ENCODE measurements at regions not wholly inside any gene's neighbourhood (a gene's known extent, or its start where the extent isn't known, plus 50 kb on each side); places are given as distances from the start of the nearest gene placed in this dataset.
"Not testable (repeated sequence)": the region's sequence is repeated elsewhere in the genome, so short reads cannot be mapped to it uniquely, and the experiment has no call there.

DNA sequence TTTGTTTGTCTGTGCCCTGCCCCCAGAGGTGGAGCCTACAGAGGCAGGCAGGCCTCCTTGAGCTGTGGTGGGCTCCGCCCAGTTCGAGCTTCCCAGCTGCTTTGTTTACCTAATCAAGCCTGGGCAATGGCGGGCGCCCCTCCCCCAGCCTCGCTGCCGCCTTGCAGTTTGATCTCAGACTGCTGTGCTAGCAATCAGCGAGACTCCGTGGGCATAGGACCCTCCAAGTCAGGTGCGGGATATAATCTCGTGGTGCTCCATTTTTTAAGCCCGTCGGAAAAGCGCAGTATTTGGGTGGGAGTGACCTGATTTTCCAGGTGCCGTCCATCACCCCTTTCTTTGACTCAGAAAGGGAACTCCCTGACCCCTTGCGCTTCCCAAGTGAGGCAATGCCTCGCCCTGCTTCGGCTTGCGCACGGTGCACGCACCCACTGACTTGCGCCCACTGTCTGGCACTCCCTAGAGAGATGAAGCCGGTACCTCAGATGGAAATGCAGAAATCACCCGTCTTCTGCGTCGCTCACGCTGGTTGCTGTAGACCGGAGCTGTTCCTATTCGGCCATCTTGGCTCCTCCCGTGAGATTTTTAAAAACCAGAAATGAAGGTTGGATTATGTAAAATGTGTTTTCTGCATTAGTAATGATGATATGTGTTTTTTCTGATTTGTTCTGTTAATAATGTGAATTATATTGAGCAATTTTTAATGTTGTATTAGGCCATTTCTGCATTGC lies 59.7 kb downstream of the CYTL1 start:
- not testable (repeated sequence) for DNase-seq (ENCODE audit: low spot score)
- WGBS, 2 donors (ENCODE audit: extremely low coverage in 2 of 2, insufficient read length in 2 of 2, insufficient replicate concordance in 1 of 2): no CpG with 5 or more reads among the region's 29 CpGs

GRCh38 chr4:4960574-4960973 lies 58.7 kb downstream of the CYTL1 start:
- H2BK120ac ChIP-seq (ENCODE audit: low read depth, low read length): no peak overlapping the region
- no peak overlapping the region for H2AK5ac ChIP-seq (ENCODE audit: low read depth, low read length)
- no peak overlapping the region for H3K18ac ChIP-seq (ENCODE audit: low read length)
- no peak overlapping the region for H3K4ac ChIP-seq (ENCODE audit: low read length)
- no peak overlapping the region for H3K14ac ChIP-seq (ENCODE audit: low read length)
- H3K4me2 ChIP-seq (ENCODE audit: insufficient read depth, low read length, poor library complexity, severe bottlenecking): no peak overlapping the region
- H3K9me3 ChIP-seq (replicated peaks in 1 of 2; ENCODE audit: control insufficient read depth in 2 of 2, insufficient read depth in 1 of 2, low read depth in 1 of 2, low read length in 2 of 2): peaks cover 4 to 5% of the 10 kb centered on the region in 2 donors
- H3K27me3 ChIP-seq (ENCODE audit: control insufficient read depth in 3 of 3, insufficient read depth in 3 of 3, low read depth in 1 of 3, low read length in 3 of 3): no peaks in the 10 kb centered on the region
- no peak overlapping the region for H2BK12ac ChIP-seq (ENCODE audit: low read length)
- no peak overlapping the region for H3K9ac ChIP-seq (ENCODE audit: low read depth, low read length, poor library complexity)
- no peak overlapping the region for H3K27ac ChIP-seq (replicated peaks; ENCODE audit: low read length)
- H4K8ac ChIP-seq (ENCODE audit: low read depth, low read length): no peak overlapping the region
- no peak overlapping the region for H2BK15ac ChIP-seq (ENCODE audit: low read length)
- H3K23ac ChIP-seq (ENCODE audit: low read depth, low read length, poor library complexity): no peak overlapping the region
- no peaks in the 10 kb centered on the region for H3K36me3 ChIP-seq (replicated peaks in 1 of 2; ENCODE audit: control insufficient read depth in 2 of 2, insufficient read depth in 2 of 2, low read length in 2 of 2)
- no peak overlapping the region for H2AFZ ChIP-seq (ENCODE audit: low read length)
- no peak overlapping the region for H3K4me3 ChIP-seq (ENCODE audit: low read length in 2 of 2)
- no CpG with 5 or more reads among the region's 2 CpGs for WGBS, 2 donors (ENCODE audit: extremely low coverage in 2 of 2, insufficient read length in 2 of 2, insufficient replicate concordance in 1 of 2)
- H3K79me1 ChIP-seq (ENCODE audit: low read depth, low read length): no peaks in the 10 kb centered on the region
- DNase-seq (ENCODE audit: low spot score): no peak
- H4K91ac ChIP-seq (ENCODE audit: low read depth, low read length, poor library complexity): no peak overlapping the region
- H2BK5ac ChIP-seq (ENCODE audit: low read length): no peak overlapping the region
- no peaks in the 10 kb centered on the region for H3K4me1 ChIP-seq (ENCODE audit: control insufficient read depth in 2 of 2, insufficient read depth in 1 of 2, low read depth in 1 of 2, low read length in 2 of 2)

More for the DNA sequence above, 59.7 kb downstream of the CYTL1 start:
- H3K79me1 ChIP-seq (ENCODE audit: low read depth, low read length); H3K27ac ChIP-seq (replicated peaks; ENCODE audit: low read length); H3K23ac ChIP-seq (ENCODE audit: low read depth, low read length, poor library complexity); H3K36me3 ChIP-seq (replicated peaks in 1 of 2; ENCODE audit: control insufficient read depth in 2 of 2, insufficient read depth in 2 of 2, low read length in 2 of 2); H3K4me3 ChIP-seq (ENCODE audit: low read length in 2 of 2); H2AK5ac ChIP-seq (ENCODE audit: low read depth, low read length); H3K4me2 ChIP-seq (ENCODE audit: insufficient read depth, low read length, poor library complexity, severe bottlenecking); H3K9ac ChIP-seq (ENCODE audit: low read depth, low read length, poor library complexity); H2BK15ac ChIP-seq (ENCODE audit: low read length); H2AFZ ChIP-seq (ENCODE audit: low read length); H3K14ac ChIP-seq (ENCODE audit: low read length); H3K4me1 ChIP-seq (ENCODE audit: control insufficient read depth in 2 of 2, insufficient read depth in 1 of 2, low read depth in 1 of 2, low read length in 2 of 2); H3K9me3 ChIP-seq (replicated peaks in 1 of 2; ENCODE audit: control insufficient read depth in 2 of 2, insufficient read depth in 1 of 2, low read depth in 1 of 2, low read length in 2 of 2); H4K91ac ChIP-seq (ENCODE audit: low read depth, low read length, poor library complexity); H2BK12ac ChIP-seq (ENCODE audit: low read length); H3K18ac ChIP-seq (ENCODE audit: low read length); H3K27me3 ChIP-seq (ENCODE audit: control insufficient read depth in 3 of 3, insufficient read depth in 3 of 3, low read depth in 1 of 3, low read length in 3 of 3); H4K8ac ChIP-seq (ENCODE audit: low read depth, low read length); H2BK5ac ChIP-seq (ENCODE audit: low read length); H3K4ac ChIP-seq (ENCODE audit: low read length); H2BK120ac ChIP-seq (ENCODE audit: low read depth, low read length): not testable (repeated sequence)

- no peak overlapping the region for H3K18ac ChIP-seq (ENCODE audit: low read length)
- no peak overlapping the region for H3K23ac ChIP-seq (ENCODE audit: low read depth, low read length, poor library complexity)
- H4K91ac ChIP-seq (ENCODE audit: low read depth, low read length, poor library complexity): no peak overlapping the region
- H3K9me3 ChIP-seq (replicated peaks in 1 of 2; ENCODE audit: control insufficient read depth in 2 of 2, insufficient read depth in 1 of 2, low read depth in 1 of 2, low read length in 2 of 2): peaks cover 4 to 5% of the 10 kb centered on the region in 2 donors
- H4K8ac ChIP-seq (ENCODE audit: low read depth, low read length): no peak overlapping the region
- H3K27me3 ChIP-seq (ENCODE audit: control insufficient read depth in 3 of 3, insufficient read depth in 3 of 3, low read depth in 1 of 3, low read length in 3 of 3): no peaks in the 10 kb centered on the region
- no peaks in the 10 kb centered on the region for H3K79me1 ChIP-seq (ENCODE audit: low read depth, low read length)
- WGBS, 2 donors (ENCODE audit: extremely low coverage in 2 of 2, insufficient read length in 2 of 2, insufficient replicate concordance in 1 of 2): no CpG with 5 or more reads among the region's 1 CpG
- no peak overlapping the region for H2BK12ac ChIP-seq (ENCODE audit: low read length)
- H3K14ac ChIP-seq (ENCODE audit: low read length): no peak overlapping the region
- H2BK120ac ChIP-seq (ENCODE audit: low read depth, low read length): no peak overlapping the region
- no peak overlapping the region for H2AK5ac ChIP-seq (ENCODE audit: low read depth, low read length)
- no peak overlapping the region for H2BK15ac ChIP-seq (ENCODE audit: low read length)
- no peak overlapping the region for H3K4ac ChIP-seq (ENCODE audit: low read length)
- no peak overlapping the region for H3K4me2 ChIP-seq (ENCODE audit: insufficient read depth, low read length, poor library complexity, severe bottlenecking)
- H2BK5ac ChIP-seq (ENCODE audit: low read length): no peak overlapping the region
- no peak overlapping the region for H3K27ac ChIP-seq (replicated peaks; ENCODE audit: low read length)
- no peak overlapping the region for H3K4me3 ChIP-seq (ENCODE audit: low read length in 2 of 2)
- no peaks in the 10 kb centered on the region for H3K4me1 ChIP-seq (ENCODE audit: control insufficient read depth in 2 of 2, insufficient read depth in 1 of 2, low read depth in 1 of 2, low read length in 2 of 2)
- H3K36me3 ChIP-seq (replicated peaks in 1 of 2; ENCODE audit: control insufficient read depth in 2 of 2, insufficient read depth in 2 of 2, low read length in 2 of 2): no peaks in the 10 kb centered on the region
- H3K9ac ChIP-seq (ENCODE audit: low read depth, low read length, poor library complexity): no peak overlapping the region
- H2AFZ ChIP-seq (ENCODE audit: low read length): no peak overlapping the region
- DNase-seq (ENCODE audit: low spot score): no peak
These were observed 57.3 kb downstream of the CYTL1 start for GRCh38 chr4:4961936-4962335.

GRCh38 chr4:4962928-4963327 lies 56.3 kb downstream of the CYTL1 start:
- DNase-seq (ENCODE audit: low spot score): no peak
- Histone ChIP-seq H4K8ac (ENCODE audit: low read depth, low read length) (no peak overlapping the region), H3K4me1 (ENCODE audit: control insufficient read depth in 2 of 2, insufficient read depth in 1 of 2, low read depth in 1 of 2, low read length in 2 of 2) (no peaks in the 10 kb centered on the region), H3K4me3 (ENCODE audit: low read length in 2 of 2) (no peak overlapping the region), H3K79me1 (ENCODE audit: low read depth, low read length) (no peaks in the 10 kb centered on the region), H3K23ac (ENCODE audit: low read depth, low read length, poor library complexity) (no peak overlapping the region), H3K18ac (ENCODE audit: low read length) (no peak overlapping the region), H2AK5ac (ENCODE audit: low read depth, low read length) (no peak overlapping the region), H3K9me3 (replicated peaks in 1 of 2; ENCODE audit: control insufficient read depth in 2 of 2, insufficient read depth in 1 of 2, low read depth in 1 of 2, low read length in 2 of 2) (peaks cover 4 to 5% of the 10 kb centered on the region in 2 donors), H3K27me3 (ENCODE audit: control insufficient read depth in 3 of 3, insufficient read depth in 3 of 3, low read depth in 1 of 3, low read length in 3 of 3) (no peaks in the 10 kb centered on the region), H2BK120ac (ENCODE audit: low read depth, low read length) (no peak overlapping the region), H3K9ac (ENCODE audit: low read depth, low read length, poor library complexity) (no peak overlapping the region), H3K14ac (ENCODE audit: low read length) (no peak overlapping the region), H2AFZ (ENCODE audit: low read length) (no peak overlapping the region), H3K36me3 (replicated peaks in 1 of 2; ENCODE audit: control insufficient read depth in 2 of 2, insufficient read depth in 2 of 2, low read length in 2 of 2) (no peaks in the 10 kb centered on the region), H3K4ac (ENCODE audit: low read length) (no peak overlapping the region), H4K91ac (ENCODE audit: low read depth, low read length, poor library complexity) (no peak overlapping the region), H3K4me2 (ENCODE audit: insufficient read depth, low read length, poor library complexity, severe bottlenecking) (no peak overlapping the region), H2BK5ac (ENCODE audit: low read length) (no peak overlapping the region), H2BK12ac (ENCODE audit: low read length) (no peak overlapping the region), H3K27ac (replicated peaks; ENCODE audit: low read length) (no peak overlapping the region), H2BK15ac (ENCODE audit: low read length) (no peak overlapping the region)
- no CpG with 5 or more reads among the region's 1 CpG for WGBS, 2 donors (ENCODE audit: extremely low coverage in 2 of 2, insufficient read length in 2 of 2, insufficient replicate concordance in 1 of 2)

Measured in neuronal stem cell (in vitro differentiated cells).